HepG2 (cell line): ENCODE measurements at regions not wholly inside any gene's neighbourhood (a gene's known extent, or its start where the extent isn't known, plus 50 kb on each side); places are given as distances from the start of the nearest gene placed in this dataset.

Source experiments
- ATAC-seq: fragments of 200-7000 bp; cut with Tn5 transposase; 3 replicates; pipeline ENCODE4 v1.9.1; 2020; ENCODE audit warnings: mild to moderate bottlenecking, moderate library complexity
- BruUV-seq: library from RNA; stranded (reverse); fragments of 400-500 nt; replicated peaks from 2 replicates; lab custom pipeline; 2021; lab: Mats Ljungman, UMichigan
- CTCF ChIA-PET: fragments of 300-600 bp; formaldehyde crosslinking; extraction: SDS; loops from one replicate; lab custom pipeline; 2021; ENCODE audit warnings: low total read pairs, inconsistent platforms, low intra/inter-chr PET ratio; lab: Yijun Ruan, JAX
- POLR2A ChIA-PET: fragments of 350-600 bp; sonication (Branson Sonifier 250); formaldehyde crosslinking; loops from one replicate; lab custom pipeline; 2020; ENCODE audit warnings: antibody characterized with exemption, inconsistent platforms; lab: Yijun Ruan, JAX
- DNase-seq: peaks from one replicate; pipeline ENCODE4 v3.0.0-alpha.2; 2015; ENCODE audit warnings: low spot score
- FAIRE-seq: peaks from 3 replicates; lab custom pipeline; 2011; peaks lifted over from hg19 to GRCh38; lab: Jason Lieb, UNC
- H2AFZ ChIP-seq: one replicate; pipeline ENCODE4 v1.6.1; 2011; ENCODE audit warnings: low read length, inconsistent platforms
- H3K27ac ChIP-seq: fragments of 300-600 bp; 3 replicates; pipeline ENCODE4 v1.8.0; 2011; ENCODE audit warnings: mixed run types, mild to moderate bottlenecking, mixed read lengths, low read length, inconsistent platforms; ENCODE audit not compliant: insufficient read depth; ENCODE audit errors: extremely low read length
- H3K27me3 ChIP-seq, 2 experiments: fragments of 200-600 bp in 1 of 2; 2 replicates in 1 of 2; 3 replicates in 1 of 2; pipeline versions ENCODE4 v1.6.0 to v1.8.0; 2011; ENCODE audit warnings: low read length in 2 of 2, mild to moderate bottlenecking in 2 of 2, moderate library complexity in 2 of 2, inconsistent platforms in 1 of 2; ENCODE audit not compliant: insufficient read depth in 2 of 2, control insufficient read depth in 1 of 2
- H3K36me3 ChIP-seq, 2 experiments: fragments of 200-600 bp in 1 of 2; replicated peaks in 1 of 2; 2 replicates in 1 of 2; 3 replicates in 1 of 2; pipeline versions ENCODE4 v1.5.1 to v1.8.0; 2011; ENCODE audit warnings: low read length in 2 of 2, inconsistent platforms in 1 of 2; ENCODE audit not compliant: insufficient read depth in 2 of 2, control insufficient read depth in 1 of 2
- H3K4me1 ChIP-seq: 2 replicates; pipeline ENCODE4 v1.5.1; 2012; ENCODE audit warnings: low read length, inconsistent platforms; ENCODE audit not compliant: insufficient read depth
- H3K4me2 ChIP-seq: 2 replicates; pipeline ENCODE4 v1.6.0; 2011; ENCODE audit warnings: low read depth, low read length, inconsistent platforms
- H3K4me3 ChIP-seq, 3 experiments: fragments of 200-600 bp in 1 of 3; sonication (generic), shearing (Covaris generic) in 1 of 3; replicated peaks in 1 of 3; 2 replicates each; pipeline ENCODE4 v1.5.1; 2011 to 2016; ENCODE audit warnings: low read length in 3 of 3, inconsistent platforms in 2 of 3, low read depth in 2 of 3, mild to moderate bottlenecking in 2 of 3, control low read depth in 1 of 3, mixed read lengths in 1 of 3; ENCODE audit not compliant: insufficient read depth in 1 of 3
- H3K79me2 ChIP-seq: one replicate; pipeline ENCODE4 v1.6.1; 2011; ENCODE audit warnings: low read length, inconsistent platforms; ENCODE audit not compliant: insufficient read depth
- H3K9ac ChIP-seq: 2 replicates; pipeline ENCODE4 v1.6.0; 2011; ENCODE audit warnings: mild to moderate bottlenecking, low read depth, low read length, inconsistent platforms; ENCODE audit not compliant: insufficient read depth
- H3K9me3 ChIP-seq: 2 replicates; pipeline ENCODE4 v1.5.1; 2012; ENCODE audit warnings: mild to moderate bottlenecking, low read length
- H4K20me1 ChIP-seq: 2 replicates; pipeline ENCODE4 v1.6.0; 2011; ENCODE audit warnings: inconsistent platforms, mild to moderate bottlenecking, low read length, moderate library complexity; ENCODE audit not compliant: insufficient read depth
- ELK4 ChIP-seq: sonication (generic); formaldehyde crosslinking; IDR thresholded peaks from 2 replicates; pipeline ENCODE4 v1.9.0; 2021; ENCODE audit warnings: missing genetic modification reagents, borderline replicate concordance
- HNRNPUL1 ChIP-seq: fragments of 200-400 bp; formaldehyde crosslinking; IDR thresholded peaks from 2 replicates; pipeline ENCODE4 v1.6.1; 2017; ENCODE audit warnings: low read depth, mild to moderate bottlenecking, low read length, moderate library complexity
- IRF1 ChIP-seq: sonication (generic); formaldehyde crosslinking; IDR thresholded peaks from 2 replicates; pipeline ENCODE4 v1.4.0; 2020; ENCODE audit warnings: low read depth, mild to moderate bottlenecking, missing genetic modification reagents
- MAFF ChIP-seq: IDR thresholded peaks from 2 replicates; pipeline ENCODE4 v1.6.1; 2011; ENCODE audit warnings: low read depth, low read length, improper control_type of control experiment
- NFE2L2 ChIP-seq: fragments of 150-350 bp; IDR thresholded peaks from 2 replicates; pipeline ENCODE4 v1.6.1; 2014; ENCODE audit warnings: low read length
- POLR2A ChIP-seq, 2 experiments: IDR thresholded peaks; 2 replicates each; pipeline ENCODE4 v1.6.1; 2011; ENCODE audit warnings: low read depth in 2 of 2, low read length in 2 of 2, mild to moderate bottlenecking in 1 of 2, moderate library complexity in 1 of 2; ENCODE audit not compliant: insufficient read depth in 1 of 2
- RBM22 ChIP-seq: fragments of 200-400 bp; formaldehyde crosslinking; optimal IDR thresholded peaks from 2 replicates; pipeline ENCODE3; 2017; ENCODE audit warnings: mild to moderate bottlenecking, low read length, moderate library complexity
- REXO4 ChIP-seq: sonication (generic); formaldehyde crosslinking; IDR thresholded peaks from 2 replicates; pipeline ENCODE4 v1.8.0; 2022; ENCODE audit warnings: missing genetic modification reagents, mild to moderate bottlenecking, borderline replicate concordance
- SIX4 ChIP-seq: sonication (generic); formaldehyde crosslinking; IDR thresholded peaks from 2 replicates; pipeline ENCODE4 v1.4.0; 2020; ENCODE audit warnings: missing genetic modification reagents
- TAF15 ChIP-seq: fragments of 200-400 bp; formaldehyde crosslinking; IDR thresholded peaks from one replicate; pipeline ENCODE4 v1.6.1; 2018; ENCODE audit warnings: mild to moderate bottlenecking, low read depth, low read length; ENCODE audit not compliant: poor library complexity, severe bottlenecking
- TRIM24 ChIP-seq: sonication (generic); formaldehyde crosslinking; IDR thresholded peaks from 2 replicates; pipeline ENCODE4 v1.8.0; 2022; ENCODE audit warnings: mild to moderate bottlenecking, missing genetic modification reagents
- ZMYM2 ChIP-seq: sonication (generic); formaldehyde crosslinking; IDR thresholded peaks from 2 replicates; pipeline ENCODE4 v1.8.0; 2022; ENCODE audit warnings: mild to moderate bottlenecking, missing genetic modification reagents
- ZNF75D ChIP-seq: sonication (generic); formaldehyde crosslinking; IDR thresholded peaks from 2 replicates; pipeline ENCODE4 v1.8.1; 2023; ENCODE audit warnings: missing genetic modification reagents, mild to moderate bottlenecking, borderline replicate concordance
- WGBS: methylation state at CpG from one replicate; pipeline ENCODE4 v1.1.6; 2017; ENCODE audit warnings: low lambda C conversion rate; 5-methylcytosine and 5-hydroxymethylcytosine counted together
- in situ Hi-C: cut with HindIII; loops from 2 replicates; pipeline ENCODE4 v1.10.0; 2017; ENCODE audit warnings: low pct_unique_long_range_greater_than_20kb; ENCODE audit not compliant: extremely low pct_ligation_motif_present
- intact Hi-C: fragments of 100-400 bp; cut with micrococcal nuclease; formaldehyde crosslinking; loops from one replicate; pipeline ENCODE4 v1.10.0; 2022; ENCODE audit not compliant: unreplicated experiment

GRCh38 chr13:88908961-88909441 lies 1237.8 kb downstream of the SLITRK5 start:
- TF ChIP-seq TAF15 (no peak), ZNF75D (CRISPR knock-in tag) (no peak), REXO4 (CRISPR knock-in tag) (no peak), TRIM24 (CRISPR knock-in tag) (no peak), ELK4 (CRISPR knock-in tag) (no peak), RBM22 (no peak), MAFF (no peak), ZMYM2 (CRISPR knock-in tag) (no peak), POLR2A (IDR thresholded peaks at IDR 0.05; ENCODE audit: insufficient read depth in 1 of 2, low read depth in 2 of 2, low read length in 2 of 2) (no peak), IRF1 (no peak), HNRNPUL1 (no peak), SIX4 (CRISPR knock-in tag) (no peak), NFE2L2 (no peak)
- Histone ChIP-seq H3K9me3 (peaks cover 21% of the 10 kb centered on the region), H3K4me2 (no peak overlapping the region), H3K79me2 (no peaks in the 10 kb centered on the region), H3K27ac (no peak overlapping the region), H3K4me1 (no peaks in the 10 kb centered on the region), H4K20me1 (no peaks in the 10 kb centered on the region), H3K27me3 (no peaks in the 10 kb centered on the region), H3K4me3 (no peak overlapping the region), H2AFZ (no peak overlapping the region), H3K36me3 (no peaks in the 10 kb centered on the region), H3K9ac (no peak overlapping the region)
- BruUV-seq = no TSS peak
- POLR2A ChIA-PET = no interaction called here
- no peak for FAIRE-seq
- no peak for DNase-seq
- WGBS = 23% methylated on average over 2 of the region's 2 CpGs
- CTCF ChIA-PET = no interaction called here
- in situ Hi-C loops = no loop called here
- no peak for ATAC-seq
- intact Hi-C loops = no loop called here
